ENCODE measurements at regions not wholly inside any gene's neighbourhood (a gene's known extent, or its start where the extent isn't known, plus 50 kb on each side); places are given as distances from the start of the nearest gene placed in this dataset.

DNA sequence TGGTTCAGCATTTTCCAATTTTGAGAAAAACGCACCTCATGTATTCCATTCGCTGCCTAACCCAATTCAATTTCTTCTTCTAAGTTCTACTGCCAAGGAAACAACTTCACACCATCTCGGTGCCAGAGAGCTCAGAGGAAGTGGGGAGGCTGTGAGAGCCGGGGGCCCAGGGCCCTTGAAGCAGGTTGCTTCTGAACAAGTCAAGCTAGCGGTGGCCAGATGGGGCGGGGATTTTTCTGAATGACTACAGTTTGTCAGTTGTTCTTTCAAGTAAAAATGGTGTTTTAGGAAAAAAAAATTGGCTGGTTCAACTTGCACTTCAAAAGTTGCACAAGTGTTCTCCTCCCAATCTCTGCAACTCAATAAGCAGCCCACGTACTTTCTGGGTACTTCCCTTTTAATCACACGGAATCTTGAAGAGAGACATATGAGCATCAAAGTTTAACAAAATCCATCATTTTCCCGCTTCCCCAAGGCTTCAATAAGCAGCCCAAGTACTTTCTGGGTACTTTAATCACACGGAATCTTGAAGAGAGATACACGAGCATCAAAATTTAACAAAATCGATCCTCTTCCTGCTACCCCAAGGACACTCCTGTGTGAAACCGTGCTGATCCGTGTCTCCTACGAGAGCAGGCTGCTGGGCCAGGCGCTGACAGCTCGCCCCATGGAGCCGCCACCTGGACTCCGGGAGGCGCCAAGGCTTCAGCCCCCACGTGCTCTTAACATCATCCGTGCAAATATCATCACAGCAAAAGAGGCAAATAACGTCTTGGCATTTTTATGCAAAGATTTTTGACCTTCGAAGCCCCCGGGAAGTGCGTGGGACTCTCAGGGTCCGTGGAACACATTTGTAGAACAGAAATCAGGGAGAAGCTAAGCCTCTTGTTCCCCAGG lies 186.7 kb upstream of the PDE10A start:
- Histone ChIP-seq H3K36me3 (ENCODE audit: insufficient read depth, low read length, poor library complexity, severe bottlenecking) (no peaks in the 10 kb centered on the region), H3K27me3 (replicated peaks; ENCODE audit: insufficient read depth, low read depth, low read length, poor library complexity) (peaks cover 81% of the 10 kb centered on the region), H3K27ac (ENCODE audit: low read depth, low read length, poor library complexity, severe bottlenecking) (no peak overlapping the region), H3K9me3 (ENCODE audit: low read depth, low read length, poor library complexity, severe bottlenecking) (no peaks in the 10 kb centered on the region), H3K4me3 (ENCODE audit: low read depth, low read length, poor library complexity, severe bottlenecking) (no peak overlapping the region), H3K4me1 (ENCODE audit: insufficient read depth, low read length, poor library complexity, severe bottlenecking) (peaks cover 10% of the 10 kb centered on the region)
- intact Hi-C loops (cut with micrococcal nuclease; ENCODE audit: unreplicated experiment), result loop anchor here (2.0 kb wide), 2 partner anchors 121 to 409 kb away; no protein-coding TSS in a partner anchor
- TF ChIP-seq EZH2 (IDR thresholded peaks at IDR 0.05; ENCODE audit: borderline replicate concordance, low read depth, low read length, poor library complexity, severe bottlenecking), result no peak
- TF ChIP-seq, protein P1, sequence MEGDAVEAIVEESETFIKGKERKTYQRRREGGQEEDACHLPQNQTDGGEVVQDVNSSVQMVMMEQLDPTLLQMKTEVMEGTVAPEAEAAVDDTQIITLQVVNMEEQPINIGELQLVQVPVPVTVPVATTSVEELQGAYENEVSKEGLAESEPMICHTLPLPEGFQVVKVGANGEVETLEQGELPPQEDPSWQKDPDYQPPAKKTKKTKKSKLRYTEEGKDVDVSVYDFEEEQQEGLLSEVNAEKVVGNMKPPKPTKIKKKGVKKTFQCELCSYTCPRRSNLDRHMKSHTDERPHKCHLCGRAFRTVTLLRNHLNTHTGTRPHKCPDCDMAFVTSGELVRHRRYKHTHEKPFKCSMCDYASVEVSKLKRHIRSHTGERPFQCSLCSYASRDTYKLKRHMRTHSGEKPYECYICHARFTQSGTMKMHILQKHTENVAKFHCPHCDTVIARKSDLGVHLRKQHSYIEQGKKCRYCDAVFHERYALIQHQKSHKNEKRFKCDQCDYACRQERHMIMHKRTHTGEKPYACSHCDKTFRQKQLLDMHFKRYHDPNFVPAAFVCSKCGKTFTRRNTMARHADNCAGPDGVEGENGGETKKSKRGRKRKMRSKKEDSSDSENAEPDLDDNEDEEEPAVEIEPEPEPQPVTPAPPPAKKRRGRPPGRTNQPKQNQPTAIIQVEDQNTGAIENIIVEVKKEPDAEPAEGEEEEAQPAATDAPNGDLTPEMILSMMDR (conservative IDR thresholded peaks at IDR 0.05; ENCODE audit: low read depth, low read length), result no peak
- BruUV-seq (replicated peaks), result no TSS peak
- ChIA-PET CTCF (interaction anchor here (0.8 to 1.3 kb wide), 2 partner anchors 120 to 410 kb away, joined by 3 to 10 read pairs; no protein-coding TSS in a partner anchor), POLR2A (ENCODE audit: low non-redundant PET) (no interaction called here)
- DNase-seq (ENCODE audit: low spot score), result no peak

DNA sequence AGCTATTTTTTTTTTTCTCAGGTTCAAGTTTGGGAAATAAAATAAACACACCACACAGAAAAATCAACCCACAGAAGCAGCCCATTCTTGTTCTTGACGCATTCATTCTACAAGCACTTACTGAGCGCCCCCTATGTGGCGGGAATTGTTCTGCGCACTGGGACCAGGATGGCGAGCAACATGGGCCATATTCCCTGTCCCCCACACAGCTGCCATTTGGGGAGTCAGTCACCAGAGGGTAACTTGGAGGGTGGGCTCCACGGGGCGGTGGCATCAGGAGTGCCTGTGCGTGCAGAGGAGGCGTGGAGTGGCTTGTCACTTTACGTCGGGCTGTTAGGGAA lies 185.0 kb upstream of the PDE10A start:
- BruUV-seq (replicated peaks), result no TSS peak
- H3K9me3 ChIP-seq (ENCODE audit: low read depth, low read length, poor library complexity, severe bottlenecking), result no peaks in the 10 kb centered on the region
- no peak overlapping the region for H3K27ac ChIP-seq (ENCODE audit: low read depth, low read length, poor library complexity, severe bottlenecking)
- ChIA-PET POLR2A (ENCODE audit: low non-redundant PET) (no interaction called here), CTCF (interaction anchor here (0.6 kb wide), 1 partner anchor 11 kb away, joined by 14 read pairs; no protein-coding TSS in a partner anchor)
- intact Hi-C loops (cut with micrococcal nuclease; ENCODE audit: unreplicated experiment), result no loop called here
- peaks cover 79% of the 10 kb centered on the region for H3K27me3 ChIP-seq (replicated peaks; ENCODE audit: insufficient read depth, low read depth, low read length, poor library complexity)
- TF ChIP-seq, protein P1 (conservative IDR thresholded peaks at IDR 0.05; ENCODE audit: low read depth, low read length), result peak; percentile 48
- TF ChIP-seq EZH2 (IDR thresholded peaks at IDR 0.05; ENCODE audit: borderline replicate concordance, low read depth, low read length, poor library complexity, severe bottlenecking), result no peak
- H3K4me1 ChIP-seq (ENCODE audit: insufficient read depth, low read length, poor library complexity, severe bottlenecking), result peaks cover 10% of the 10 kb centered on the region
- DNase-seq (ENCODE audit: low spot score), result no peak
- no peaks in the 10 kb centered on the region for H3K36me3 ChIP-seq (ENCODE audit: insufficient read depth, low read length, poor library complexity, severe bottlenecking)
- H3K4me3 ChIP-seq (ENCODE audit: low read depth, low read length, poor library complexity, severe bottlenecking), result no peak overlapping the region

DNA sequence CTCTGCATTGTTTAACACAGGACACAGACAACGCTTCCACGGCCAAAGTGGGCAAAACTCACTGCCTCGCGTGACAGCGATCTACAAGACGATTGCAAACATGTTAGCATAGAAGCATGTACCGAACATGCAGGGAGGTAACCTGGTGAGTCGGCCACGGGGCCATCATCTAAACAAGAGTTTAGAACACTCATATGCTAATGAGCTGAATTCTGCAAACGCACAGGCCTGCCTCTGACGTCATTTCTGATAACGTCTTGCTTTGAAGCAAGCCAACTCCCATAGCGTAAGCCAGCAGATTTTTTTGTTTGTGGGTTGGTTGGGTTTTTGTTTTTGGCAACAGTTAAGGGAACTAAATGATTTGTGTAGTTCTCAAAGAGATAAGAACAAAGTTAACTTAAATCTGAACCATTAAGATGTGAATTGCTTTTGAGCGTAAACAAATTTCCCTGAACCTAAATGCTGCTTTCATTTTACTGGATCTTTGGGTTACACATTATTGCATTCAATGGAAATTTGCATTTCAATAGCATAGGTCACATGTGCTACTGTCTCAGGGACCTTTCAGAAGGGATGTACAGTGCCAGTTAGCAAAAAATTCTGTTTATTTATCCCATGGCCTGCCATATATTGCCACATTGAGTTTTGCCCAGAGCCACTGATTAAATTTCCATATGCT lies 184.5 kb upstream of the PDE10A start:
- H3K9me3 ChIP-seq (ENCODE audit: low read depth, low read length, poor library complexity, severe bottlenecking), result no peaks in the 10 kb centered on the region
- H3K27me3 ChIP-seq (replicated peaks; ENCODE audit: insufficient read depth, low read depth, low read length, poor library complexity), result peaks cover 74% of the 10 kb centered on the region
- no peak overlapping the region for H3K4me3 ChIP-seq (ENCODE audit: low read depth, low read length, poor library complexity, severe bottlenecking)
- intact Hi-C loops (cut with micrococcal nuclease; ENCODE audit: unreplicated experiment), result no loop called here
- DNase-seq (ENCODE audit: low spot score), result no peak
- H3K4me1 ChIP-seq (ENCODE audit: insufficient read depth, low read length, poor library complexity, severe bottlenecking), result peaks cover 10% of the 10 kb centered on the region
- H3K36me3 ChIP-seq (ENCODE audit: insufficient read depth, low read length, poor library complexity, severe bottlenecking), result no peaks in the 10 kb centered on the region
- TF ChIP-seq, protein P1 (conservative IDR thresholded peaks at IDR 0.05; ENCODE audit: low read depth, low read length), result no peak
- no peak for TF ChIP-seq EZH2 (IDR thresholded peaks at IDR 0.05; ENCODE audit: borderline replicate concordance, low read depth, low read length, poor library complexity, severe bottlenecking)
- CTCF ChIA-PET, result interaction anchor here (0.6 kb wide), 1 partner anchor 10 kb away, joined by 14 read pairs; no protein-coding TSS in a partner anchor
- BruUV-seq (replicated peaks), result no TSS peak
- POLR2A ChIA-PET (ENCODE audit: low non-redundant PET), result no interaction called here
- H3K27ac ChIP-seq (ENCODE audit: low read depth, low read length, poor library complexity, severe bottlenecking), result no peak overlapping the region

All from A673 (cell line).